ENCODE measurements at regions not wholly inside any gene's neighbourhood (a gene's known extent, or its start where the extent isn't known, plus 50 kb on each side); places are given as distances from the start of the nearest gene placed in this dataset.

DNA sequence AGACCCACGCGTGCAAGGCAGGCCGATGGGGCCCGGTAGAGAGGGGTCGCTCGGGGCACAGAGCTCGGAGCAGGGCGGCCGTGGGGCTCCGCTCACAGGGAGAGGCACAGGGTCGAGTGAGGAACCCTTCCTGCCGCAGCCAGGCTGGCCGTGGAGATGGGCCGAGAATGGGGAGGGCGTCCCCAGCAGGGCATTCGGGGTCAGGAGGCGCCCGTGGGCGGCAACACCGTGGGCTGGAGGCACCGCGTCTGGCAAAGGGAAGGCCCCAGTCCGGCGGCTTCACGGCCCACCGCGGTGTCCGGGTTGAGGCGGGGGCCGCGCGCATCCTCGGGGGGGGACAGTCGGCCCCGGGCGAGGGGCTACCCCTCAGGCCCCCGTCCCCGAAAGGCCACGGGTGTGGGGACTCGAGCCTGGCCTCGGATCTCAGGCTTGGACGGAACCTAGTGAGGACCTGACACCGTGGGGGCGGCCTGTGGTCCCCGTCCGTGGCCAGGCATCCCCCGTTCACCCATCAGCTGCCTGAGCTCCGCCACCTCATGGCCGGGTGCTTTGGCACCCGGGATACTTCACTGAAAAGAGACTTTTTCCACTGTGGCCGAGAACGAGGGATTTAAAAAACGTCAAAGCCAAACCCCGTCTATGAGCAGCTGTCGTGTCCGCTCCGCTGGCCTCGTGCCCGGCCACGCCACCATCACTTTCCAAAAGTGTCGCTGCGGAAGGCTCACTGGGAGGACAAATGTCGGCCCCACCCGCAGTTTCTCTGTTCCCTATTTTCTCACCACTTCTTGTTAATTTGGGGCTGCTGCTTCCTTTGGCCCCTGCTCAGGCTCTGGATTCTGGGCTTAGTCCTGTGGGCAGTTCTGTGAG, 73.6 kb downstream of the METRNL start:
- Histone ChIP-seq H3K27ac (ENCODE audit: low read depth in 1 of 2, low read length in 2 of 2) (no peak overlapping the region), H3K27me3 (ENCODE audit: control insufficient read depth in 1 of 2, insufficient read depth in 2 of 2, low read length in 2 of 2) (peaks cover 0 to 4% of the 10 kb centered on the region in 2 experiments), H3K4me1 (ENCODE audit: insufficient read depth, low read length) (peaks cover 12% of the 10 kb centered on the region), H3K36me3 (ENCODE audit: insufficient read depth, low read length) (no peaks in the 10 kb centered on the region), H3K4me3 (ENCODE audit: low read length) (no peak overlapping the region), H3K9me3 (ENCODE audit: control insufficient read depth in 1 of 2, insufficient read depth in 1 of 2, low read length in 2 of 2) (no peaks in the 10 kb centered on the region)
- Mint-ChIP-seq H3K4me1 (ENCODE audit: low read depth) (no peaks in the 10 kb centered on the region), H3K27me3 (peaks cover 4% of the 10 kb centered on the region), H3K36me3 (ENCODE audit: low read depth) (no peaks in the 10 kb centered on the region), H3K4me3 (no peak overlapping the region), H3K9me3 (no peaks in the 10 kb centered on the region), H3K27ac (no peak overlapping the region)
- intact Hi-C loops (cut with DNase I, micrococcal nuclease), result no loop called here
- POLR2A ChIA-PET, result no interaction called here
- ATAC-seq (ENCODE audit: poor library complexity) (no peak), DNase-seq (peak in 3 of 14 experiments; percentile 30 to 59 (median 54))
- TF ChIP-seq, protein P1, sequence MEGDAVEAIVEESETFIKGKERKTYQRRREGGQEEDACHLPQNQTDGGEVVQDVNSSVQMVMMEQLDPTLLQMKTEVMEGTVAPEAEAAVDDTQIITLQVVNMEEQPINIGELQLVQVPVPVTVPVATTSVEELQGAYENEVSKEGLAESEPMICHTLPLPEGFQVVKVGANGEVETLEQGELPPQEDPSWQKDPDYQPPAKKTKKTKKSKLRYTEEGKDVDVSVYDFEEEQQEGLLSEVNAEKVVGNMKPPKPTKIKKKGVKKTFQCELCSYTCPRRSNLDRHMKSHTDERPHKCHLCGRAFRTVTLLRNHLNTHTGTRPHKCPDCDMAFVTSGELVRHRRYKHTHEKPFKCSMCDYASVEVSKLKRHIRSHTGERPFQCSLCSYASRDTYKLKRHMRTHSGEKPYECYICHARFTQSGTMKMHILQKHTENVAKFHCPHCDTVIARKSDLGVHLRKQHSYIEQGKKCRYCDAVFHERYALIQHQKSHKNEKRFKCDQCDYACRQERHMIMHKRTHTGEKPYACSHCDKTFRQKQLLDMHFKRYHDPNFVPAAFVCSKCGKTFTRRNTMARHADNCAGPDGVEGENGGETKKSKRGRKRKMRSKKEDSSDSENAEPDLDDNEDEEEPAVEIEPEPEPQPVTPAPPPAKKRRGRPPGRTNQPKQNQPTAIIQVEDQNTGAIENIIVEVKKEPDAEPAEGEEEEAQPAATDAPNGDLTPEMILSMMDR (IDR thresholded peaks at IDR 0.05), result no peak
- CTCF ChIA-PET, result no interaction called here

DNA sequence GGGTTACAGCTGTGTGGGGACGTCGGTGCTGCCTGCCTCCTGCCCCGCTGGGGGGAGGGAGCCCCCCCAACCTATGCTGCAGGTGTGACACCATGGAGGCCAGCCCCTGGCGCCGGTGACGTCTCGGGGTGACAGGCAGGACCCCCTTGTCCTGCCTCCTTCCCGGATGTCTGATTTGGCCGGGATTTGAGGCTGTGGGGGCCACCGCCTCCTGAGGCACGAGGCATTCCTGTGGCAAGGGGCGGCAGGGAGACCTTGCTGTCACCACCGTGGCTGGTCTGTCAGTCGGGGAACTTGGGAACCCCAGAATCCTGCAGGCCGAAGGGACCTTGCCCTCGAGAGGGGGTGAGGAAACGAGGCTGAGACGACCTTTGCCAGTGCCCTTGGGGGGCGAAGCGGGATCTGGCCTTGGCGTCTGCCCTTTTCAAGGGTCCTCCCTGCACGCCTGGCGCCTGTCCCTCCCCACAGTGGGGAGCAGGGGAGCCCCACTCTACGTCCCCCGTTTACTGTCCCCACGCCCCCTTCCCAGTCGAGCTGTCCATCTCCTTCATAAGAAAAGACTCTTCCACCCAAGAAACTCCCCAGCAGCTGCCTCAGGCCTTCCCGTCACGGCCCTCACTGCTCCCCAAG, 74.4 kb downstream of the METRNL start:
- peak in 1 of 14 experiments; percentile 13 for DNase-seq
- TF ChIP-seq, protein P1 (IDR thresholded peaks at IDR 0.05), result no peak
- Histone ChIP-seq H3K9me3 (ENCODE audit: control insufficient read depth in 1 of 2, insufficient read depth in 1 of 2, low read length in 2 of 2) (no peaks in the 10 kb centered on the region), H3K4me1 (ENCODE audit: insufficient read depth, low read length) (peaks cover 12% of the 10 kb centered on the region), H3K36me3 (ENCODE audit: insufficient read depth, low read length) (no peaks in the 10 kb centered on the region), H3K4me3 (ENCODE audit: low read length) (no peak overlapping the region), H3K27me3 (ENCODE audit: control insufficient read depth in 1 of 2, insufficient read depth in 2 of 2, low read length in 2 of 2) (no peaks in the 10 kb centered on the region), H3K27ac (ENCODE audit: low read depth in 1 of 2, low read length in 2 of 2) (no peak overlapping the region)
- no peak for ATAC-seq (ENCODE audit: poor library complexity)
- CTCF ChIA-PET, result no interaction called here
- POLR2A ChIA-PET, result no interaction called here
- no peaks in the 10 kb centered on the region for H3K9me3 Mint-ChIP-seq
- no peaks in the 10 kb centered on the region for H3K36me3 Mint-ChIP-seq (ENCODE audit: low read depth)
- intact Hi-C loops (cut with DNase I, micrococcal nuclease), result no loop called here
- no peak overlapping the region for H3K27ac Mint-ChIP-seq
- no peaks in the 10 kb centered on the region for H3K4me1 Mint-ChIP-seq (ENCODE audit: low read depth)
- no peak overlapping the region for H3K4me3 Mint-ChIP-seq
- peaks cover 4% of the 10 kb centered on the region for H3K27me3 Mint-ChIP-seq

DNA sequence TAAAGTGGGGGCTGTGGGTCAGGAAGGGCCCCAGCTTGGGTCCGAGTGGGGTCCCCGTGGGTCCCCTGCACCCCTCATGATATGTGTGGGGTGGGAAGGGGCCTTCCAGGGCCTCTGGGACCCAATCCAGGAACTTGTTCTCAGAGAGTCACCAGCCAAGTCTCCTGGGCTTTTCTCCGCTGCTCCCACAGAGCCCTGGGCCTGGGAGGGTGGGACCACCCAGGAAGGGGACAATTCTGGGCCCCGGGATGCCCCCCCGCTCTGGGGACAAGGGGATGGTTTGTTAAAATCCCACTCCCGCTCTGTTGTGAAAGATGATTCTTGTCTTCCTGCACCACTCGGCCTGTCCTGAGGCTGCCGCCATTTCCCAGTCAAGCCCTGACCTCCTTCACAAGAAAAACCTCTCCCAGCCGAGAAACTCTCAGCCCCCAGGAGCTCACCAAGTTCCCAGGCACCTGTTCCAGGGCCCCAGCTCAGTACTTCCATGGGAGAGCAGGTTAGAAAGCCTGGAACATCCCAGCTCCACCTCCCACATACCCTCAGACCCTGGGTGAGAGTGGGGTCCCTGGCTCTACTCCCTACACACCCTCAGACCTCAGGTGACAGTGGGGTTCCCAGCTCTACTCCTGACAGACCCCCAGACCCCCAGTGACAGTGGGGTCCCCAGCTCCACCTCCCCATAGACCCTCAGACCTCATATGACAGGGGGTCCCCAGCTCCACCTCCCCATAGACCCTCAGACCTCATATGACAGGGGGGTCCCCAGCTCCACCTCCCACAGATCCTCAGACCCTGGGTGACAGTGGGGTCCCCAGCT, 75.1 kb downstream of the METRNL start:
- no peak overlapping the region for H3K4me3 Mint-ChIP-seq
- ATAC-seq (ENCODE audit: poor library complexity) (no peak), DNase-seq (peak in 1 of 14 experiments; percentile 4)
- Histone ChIP-seq H3K4me3 (ENCODE audit: low read length) (no peak overlapping the region), H3K36me3 (ENCODE audit: insufficient read depth, low read length) (no peaks in the 10 kb centered on the region), H3K27ac (ENCODE audit: low read depth in 1 of 2, low read length in 2 of 2) (no peak overlapping the region), H3K9me3 (ENCODE audit: control insufficient read depth in 1 of 2, insufficient read depth in 1 of 2, low read length in 2 of 2) (no peaks in the 10 kb centered on the region), H3K27me3 (ENCODE audit: control insufficient read depth in 1 of 2, insufficient read depth in 2 of 2, low read length in 2 of 2) (no peaks in the 10 kb centered on the region), H3K4me1 (ENCODE audit: insufficient read depth, low read length) (peaks cover 12% of the 10 kb centered on the region)
- TF ChIP-seq, protein P1 (IDR thresholded peaks at IDR 0.05), result no peak
- H3K36me3 Mint-ChIP-seq (ENCODE audit: low read depth), result no peaks in the 10 kb centered on the region
- ChIA-PET CTCF (no interaction called here), POLR2A (no interaction called here)
- H3K27me3 Mint-ChIP-seq, result peaks cover 4% of the 10 kb centered on the region
- no peaks in the 10 kb centered on the region for H3K9me3 Mint-ChIP-seq
- no peaks in the 10 kb centered on the region for H3K4me1 Mint-ChIP-seq (ENCODE audit: low read depth)
- H3K27ac Mint-ChIP-seq, result no peak overlapping the region
- intact Hi-C loops (cut with DNase I, micrococcal nuclease), result no loop called here

Data from CD4-positive, alpha-beta T cell (primary cell).